DND-41 (cell line): ENCODE measurements at regions not wholly inside any gene's neighbourhood (a gene's known extent, or its start where the extent isn't known, plus 50 kb on each side); places are given as distances from the start of the nearest gene placed in this dataset.

Experiments
- ATAC-seq: fragments of 200-7000 bp; cut with Tn5 transposase; 3 replicates; pipeline ENCODE4 v1.9.1; 2021; ENCODE audit warnings: low read depth; ENCODE audit not compliant: insufficient read depth
- DNase-seq: peaks from one replicate; pipeline ENCODE4 v3.0.0-alpha.2; 2020
- H2AFZ ChIP-seq: 2 replicates; pipeline ENCODE4 v1.6.0; 2012; ENCODE audit warnings: low read depth, low read length
- H3K27ac ChIP-seq: 2 replicates; pipeline ENCODE4 v1.5.1; 2012; ENCODE audit warnings: low read length, inconsistent platforms
- H3K27me3 ChIP-seq: fragments of 200-600 bp; sonication (generic); 2 replicates; pipeline ENCODE4 v1.6.0; 2012; ENCODE audit warnings: low read length, mild to moderate bottlenecking, inconsistent platforms; ENCODE audit not compliant: insufficient read depth, poor library complexity
- H3K36me3 ChIP-seq: 2 replicates; pipeline ENCODE4 v1.5.1; 2012; ENCODE audit warnings: low read length, inconsistent platforms; ENCODE audit not compliant: insufficient read depth
- H3K4me1 ChIP-seq: 2 replicates; pipeline ENCODE4 v1.5.1; 2012; ENCODE audit warnings: mild to moderate bottlenecking, low read length; ENCODE audit not compliant: insufficient read depth
- H3K4me2 ChIP-seq: 2 replicates; pipeline ENCODE4 v1.6.0; 2012; ENCODE audit warnings: mild to moderate bottlenecking, moderate library complexity, low read length, inconsistent platforms; ENCODE audit not compliant: insufficient read depth
- H3K4me3 ChIP-seq, 2 experiments: fragments of 200-600 bp in 1 of 2; shearing (Covaris generic) in 1 of 2; 2 replicates each; pipeline ENCODE4 v1.5.1; 2012 to 2016; ENCODE audit warnings: inconsistent platforms in 2 of 2, low read length in 2 of 2, mild to moderate bottlenecking in 2 of 2, low read depth in 1 of 2, moderate library complexity in 1 of 2
- H3K79me2 ChIP-seq: 2 replicates; pipeline ENCODE4 v1.6.0; 2012; ENCODE audit warnings: low read length, inconsistent platforms; ENCODE audit not compliant: insufficient read depth
- H3K9ac ChIP-seq: 2 replicates; pipeline ENCODE4 v1.6.0; 2012; ENCODE audit warnings: low read depth, mild to moderate bottlenecking, inconsistent platforms, low read length, moderate library complexity
- H3K9me3 ChIP-seq: 2 replicates; pipeline ENCODE4 v1.5.1; 2012; ENCODE audit warnings: low read length, moderate library complexity, mild to moderate bottlenecking, inconsistent platforms; ENCODE audit not compliant: insufficient read depth, severe bottlenecking
- H4K20me1 ChIP-seq: 2 replicates; pipeline ENCODE4 v1.6.0; 2012; ENCODE audit warnings: low read length; ENCODE audit not compliant: insufficient read depth
- EZH2 ChIP-seq: IDR thresholded peaks from 3 replicates; pipeline ENCODE4 v1.6.1; 2012; ENCODE audit warnings: borderline replicate concordance, low read depth, mild to moderate bottlenecking, moderate library complexity, low read length, inconsistent platforms; ENCODE audit not compliant: severe bottlenecking
- TF ChIP-seq, protein P1 (sequence below): IDR thresholded peaks from 2 replicates; pipeline ENCODE4 v1.5.1; 2012; ENCODE audit warnings: borderline replicate concordance, low read length, moderate library complexity, mild to moderate bottlenecking; ENCODE audit not compliant: poor library complexity, severe bottlenecking; ENCODE audit errors: extremely low read depth

DNA sequence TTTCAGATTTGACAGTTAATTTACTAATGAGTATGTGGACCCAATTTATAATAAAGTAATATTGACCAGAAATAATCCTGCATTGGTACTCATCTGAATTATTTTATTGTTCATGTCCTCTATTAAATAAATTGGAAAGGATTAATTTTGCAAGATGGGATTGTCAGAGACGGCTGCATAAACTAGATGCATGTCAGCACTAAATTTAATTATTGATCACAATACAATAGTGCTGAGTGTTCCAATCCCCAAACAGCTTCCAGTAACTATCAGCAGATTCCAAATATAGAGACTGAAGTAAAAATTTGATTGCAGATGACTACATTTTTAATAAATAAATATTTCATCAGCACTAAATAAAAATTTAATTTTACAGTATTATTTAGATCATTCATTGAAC, 387.2 kb downstream of the GRB14 start:
- Histone ChIP-seq H3K79me2 (no peaks in the 10 kb centered on the region), H3K27ac (no peak overlapping the region), H3K4me3 (no peak overlapping the region), H4K20me1 (no peaks in the 10 kb centered on the region), H3K9me3 (no peaks in the 10 kb centered on the region), H3K4me1 (no peaks in the 10 kb centered on the region), H3K4me2 (no peak overlapping the region), H2AFZ (no peak overlapping the region), H3K27me3 (no peaks in the 10 kb centered on the region), H3K9ac (no peak overlapping the region), H3K36me3 (no peaks in the 10 kb centered on the region)
- ATAC-seq (no peak), DNase-seq (no peak)
- no peak for TF ChIP-seq EZH2
- TF ChIP-seq, protein P1, sequence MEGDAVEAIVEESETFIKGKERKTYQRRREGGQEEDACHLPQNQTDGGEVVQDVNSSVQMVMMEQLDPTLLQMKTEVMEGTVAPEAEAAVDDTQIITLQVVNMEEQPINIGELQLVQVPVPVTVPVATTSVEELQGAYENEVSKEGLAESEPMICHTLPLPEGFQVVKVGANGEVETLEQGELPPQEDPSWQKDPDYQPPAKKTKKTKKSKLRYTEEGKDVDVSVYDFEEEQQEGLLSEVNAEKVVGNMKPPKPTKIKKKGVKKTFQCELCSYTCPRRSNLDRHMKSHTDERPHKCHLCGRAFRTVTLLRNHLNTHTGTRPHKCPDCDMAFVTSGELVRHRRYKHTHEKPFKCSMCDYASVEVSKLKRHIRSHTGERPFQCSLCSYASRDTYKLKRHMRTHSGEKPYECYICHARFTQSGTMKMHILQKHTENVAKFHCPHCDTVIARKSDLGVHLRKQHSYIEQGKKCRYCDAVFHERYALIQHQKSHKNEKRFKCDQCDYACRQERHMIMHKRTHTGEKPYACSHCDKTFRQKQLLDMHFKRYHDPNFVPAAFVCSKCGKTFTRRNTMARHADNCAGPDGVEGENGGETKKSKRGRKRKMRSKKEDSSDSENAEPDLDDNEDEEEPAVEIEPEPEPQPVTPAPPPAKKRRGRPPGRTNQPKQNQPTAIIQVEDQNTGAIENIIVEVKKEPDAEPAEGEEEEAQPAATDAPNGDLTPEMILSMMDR = no peak

DNA sequence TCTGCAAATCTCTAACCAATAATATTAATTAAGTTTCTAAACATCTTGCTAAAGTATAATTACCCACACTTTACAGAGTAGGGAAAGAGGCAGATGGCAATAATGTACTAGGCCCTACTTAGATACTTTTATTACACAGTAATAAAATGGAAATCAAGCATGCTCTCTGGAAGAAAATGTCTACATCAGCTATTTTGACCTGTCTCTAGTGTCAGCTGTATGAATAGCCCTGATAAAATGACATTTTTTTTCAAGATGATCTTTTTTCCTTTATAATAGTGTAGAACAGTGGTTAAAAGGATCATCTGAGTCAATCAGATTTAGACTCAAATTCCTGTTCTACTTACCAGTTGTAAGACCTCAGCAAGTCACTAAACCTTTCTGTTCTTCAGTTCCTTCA, 397.3 kb downstream of the GRB14 start:
- Histone ChIP-seq H3K4me2 (no peak overlapping the region), H4K20me1 (no peaks in the 10 kb centered on the region), H3K9ac (no peak overlapping the region), H3K4me3 (no peak overlapping the region), H3K27me3 (no peaks in the 10 kb centered on the region), H3K27ac (no peak overlapping the region), H3K36me3 (no peaks in the 10 kb centered on the region), H3K9me3 (no peaks in the 10 kb centered on the region), H2AFZ (no peak overlapping the region), H3K79me2 (no peaks in the 10 kb centered on the region), H3K4me1 (no peaks in the 10 kb centered on the region)
- no peak for ATAC-seq
- DNase-seq = no peak
- no peak for TF ChIP-seq EZH2
- TF ChIP-seq, protein P1 = no peak

DNA sequence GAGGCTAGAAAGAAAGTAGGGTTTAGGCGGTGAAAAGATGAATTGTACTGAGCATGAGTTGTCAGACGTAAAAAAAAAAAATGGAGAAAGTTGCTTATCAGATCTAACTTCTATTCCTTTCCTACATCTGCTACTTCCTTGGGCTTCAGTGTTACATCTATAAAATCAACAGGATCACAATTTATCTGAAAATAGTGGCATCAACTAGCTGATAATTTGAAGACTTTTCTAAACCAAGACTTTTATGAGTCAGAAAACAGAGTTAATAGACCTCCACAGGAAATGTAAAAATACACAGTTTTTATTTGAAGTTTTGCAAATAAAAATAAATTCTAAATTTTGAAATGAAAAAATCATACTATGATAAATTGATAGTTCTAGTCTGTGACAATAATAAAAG, 399.8 kb downstream of the GRB14 start:
- TF ChIP-seq, protein P1 = no peak
- TF ChIP-seq EZH2 = no peak
- H3K9ac ChIP-seq = no peak overlapping the region
- no peaks in the 10 kb centered on the region for H3K9me3 ChIP-seq

DNA sequence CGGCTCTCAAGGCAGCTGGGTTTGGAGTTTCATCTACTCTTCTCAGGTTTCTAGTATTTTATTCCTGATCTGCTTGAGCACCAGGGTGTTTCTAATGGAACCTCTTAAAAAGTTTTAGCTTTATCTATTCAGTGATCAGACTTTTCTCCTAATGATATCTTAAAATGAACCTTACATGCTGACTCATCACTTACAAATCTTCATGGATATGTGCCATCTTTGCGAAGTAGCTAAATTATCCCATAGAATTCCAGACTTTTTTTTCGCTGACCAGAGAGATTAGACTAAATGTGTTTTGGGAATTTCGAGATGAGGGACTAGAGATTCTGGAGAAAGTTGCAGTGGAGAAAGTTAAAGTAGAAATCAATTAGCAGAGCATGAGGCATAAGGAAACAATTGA, 401.0 kb downstream of the GRB14 start:
- H3K9ac ChIP-seq = no peak overlapping the region
- ATAC-seq (no peak), DNase-seq (no peak)
- no peaks in the 10 kb centered on the region for H4K20me1 ChIP-seq
- H2AFZ ChIP-seq = no peak overlapping the region
- H3K79me2 ChIP-seq = no peaks in the 10 kb centered on the region
- no peak overlapping the region for H3K27ac ChIP-seq
- no peak overlapping the region for H3K4me2 ChIP-seq
- H3K4me1 ChIP-seq = no peaks in the 10 kb centered on the region
- H3K27me3 ChIP-seq = no peaks in the 10 kb centered on the region
- H3K36me3 ChIP-seq = no peaks in the 10 kb centered on the region
- no peaks in the 10 kb centered on the region for H3K9me3 ChIP-seq
- no peak for TF ChIP-seq EZH2
- TF ChIP-seq, protein P1 = no peak
- H3K4me3 ChIP-seq = no peak overlapping the region

More for the DNA sequence above, 399.8 kb downstream of the GRB14 start:
- no peak for ATAC-seq
- H3K4me1 ChIP-seq = no peaks in the 10 kb centered on the region
- no peak overlapping the region for H3K27ac ChIP-seq
- no peak overlapping the region for H3K4me2 ChIP-seq
- no peaks in the 10 kb centered on the region for H3K79me2 ChIP-seq
- no peaks in the 10 kb centered on the region for H3K36me3 ChIP-seq
- H3K27me3 ChIP-seq = no peaks in the 10 kb centered on the region
- no peak overlapping the region for H3K4me3 ChIP-seq
- no peaks in the 10 kb centered on the region for H4K20me1 ChIP-seq
- no peak overlapping the region for H2AFZ ChIP-seq
- no peak for DNase-seq
